ENCODE measurements at regions not wholly inside any gene's neighbourhood (a gene's known extent, or its start where the extent isn't known, plus 50 kb on each side); places are given as distances from the start of the nearest gene placed in this dataset.

GRCh38 chr5:133905424-133905823, 63.0 kb downstream of the C5orf15 start:
- DNase-seq (ENCODE audit: low read depth) = no peak

- DNase-seq (ENCODE audit: low read depth) = no peak
These were observed 63.8 kb downstream of the C5orf15 start for GRCh38 chr5:133904641-133905040.

- no peak for DNase-seq (ENCODE audit: low read depth)
These were observed 65.8 kb downstream of the C5orf15 start for GRCh38 chr5:133902511-133903118.

GRCh38 chr5:133900534-133901270, 67.7 kb downstream of the C5orf15 start:
- no peak for DNase-seq (ENCODE audit: low read depth)

- DNase-seq (ENCODE audit: low read depth) = no peak
These were observed 68.9 kb downstream of the C5orf15 start for GRCh38 chr5:133899506-133899905.

GRCh38 chr5:133898440-133898839, 70.0 kb downstream of the C5orf15 start:
- DNase-seq (ENCODE audit: low read depth) = no peak

GRCh38 chr5:133897431-133897830, 71.0 kb downstream of the C5orf15 start:
- no peak for DNase-seq (ENCODE audit: low read depth)

GRCh38 chr5:133896873-133897272, 71.6 kb downstream of the C5orf15 start:
- DNase-seq (ENCODE audit: low read depth) = no peak

- DNase-seq (ENCODE audit: low read depth) = peak; percentile 17
These were observed 72.2 kb downstream of the C5orf15 start for GRCh38 chr5:133895979-133896845.

- DNase-seq (ENCODE audit: low read depth) = no peak
These were observed 74.3 kb downstream of the C5orf15 start for GRCh38 chr5:133894143-133894542.

- DNase-seq (ENCODE audit: low read depth) = no peak
These were observed 75.7 kb downstream of the C5orf15 start for GRCh38 chr5:133892774-133893173.

GRCh38 chr5:133892306-133892705, 76.1 kb downstream of the C5orf15 start:
- DNase-seq (ENCODE audit: low read depth) = no peak

GRCh38 chr5:133891390-133891789, 77.0 kb downstream of the C5orf15 start:
- DNase-seq (ENCODE audit: low read depth) = no peak

- DNase-seq (ENCODE audit: low read depth) = no peak
These were observed 77.6 kb downstream of the C5orf15 start for GRCh38 chr5:133890776-133891280.

- DNase-seq (ENCODE audit: low read depth) = no peak
These were observed 78.1 kb downstream of the C5orf15 start for GRCh38 chr5:133890314-133890713.

GRCh38 chr5:133889271-133889905, 79.0 kb downstream of the C5orf15 start:
- no peak for DNase-seq (ENCODE audit: low read depth)

GRCh38 chr5:133888625-133888991, 79.8 kb downstream of the C5orf15 start:
- DNase-seq (ENCODE audit: low read depth) = no peak

GRCh38 chr5:133885566-133885965, 82.9 kb downstream of the C5orf15 start:
- DNase-seq (ENCODE audit: low read depth) = no peak

GRCh38 chr5:133884569-133885311, 83.7 kb downstream of the C5orf15 start:
- DNase-seq (ENCODE audit: low read depth) = no peak

GRCh38 chr5:133883916-133884315, 84.5 kb downstream of the C5orf15 start:
- DNase-seq (ENCODE audit: low read depth) = no peak

GRCh38 chr5:133882846-133883245, 85.6 kb downstream of the C5orf15 start:
- no peak for DNase-seq (ENCODE audit: low read depth)

All from M059J (cell line).